Omental fat pad (tissue), 3 donors: ENCODE measurements at regions not wholly inside any gene's neighbourhood (a gene's known extent, or its start where the extent isn't known, plus 50 kb on each side); places are given as distances from the start of the nearest gene placed in this dataset.
"Not testable (repeated sequence)": the region's sequence is repeated elsewhere in the genome, so short reads cannot be mapped to it uniquely, and the experiment has no call there.

ENCODE experiments used
- ATAC-seq: fragments of 150-250 bp; one replicate; pipeline ENCODE4 v1.9.1; 2016; ENCODE audit warnings: mild to moderate bottlenecking, moderate library complexity; ENCODE audit not compliant: low FRiP score
- DNase-seq: peaks from one replicate; pipeline ENCODE4 v3.0.0-alpha.2; 2019; ENCODE audit warnings: low spot score
- CTCF ChIP-seq, 3 donors: fragments of 450-650 bp; IDR thresholded peaks; one replicate each; pipeline ENCODE4 v1.5.1; 2016 to 2017; ENCODE audit warnings: antibody characterized with exemption in 3 of 3, mild to moderate bottlenecking in 3 of 3, moderate library complexity in 2 of 3

DNA sequence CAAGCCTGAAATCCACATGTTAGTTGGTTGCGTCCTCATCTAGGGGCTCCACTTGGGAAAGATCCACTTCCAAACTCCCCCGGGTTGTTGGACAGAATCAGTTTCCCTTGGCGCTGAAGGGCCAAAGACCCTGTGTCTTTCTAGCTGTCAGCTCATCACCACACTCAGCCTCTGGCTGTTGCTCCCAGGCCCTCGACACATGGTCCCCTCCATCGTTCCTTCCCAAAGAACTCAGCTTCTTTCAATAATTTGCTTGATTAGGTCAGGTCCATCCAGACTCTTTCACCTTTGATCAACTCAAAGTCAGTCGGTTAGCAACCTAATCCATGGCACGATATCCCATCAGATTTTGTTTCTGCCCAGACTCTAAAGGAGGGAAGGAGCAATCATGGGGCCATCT lies 254.8 kb upstream of the SULF2 start:
- ATAC-seq (no peak), DNase-seq (no peak)
- no peak for TF ChIP-seq CTCF (IDR thresholded peaks at IDR 0.05)

DNA sequence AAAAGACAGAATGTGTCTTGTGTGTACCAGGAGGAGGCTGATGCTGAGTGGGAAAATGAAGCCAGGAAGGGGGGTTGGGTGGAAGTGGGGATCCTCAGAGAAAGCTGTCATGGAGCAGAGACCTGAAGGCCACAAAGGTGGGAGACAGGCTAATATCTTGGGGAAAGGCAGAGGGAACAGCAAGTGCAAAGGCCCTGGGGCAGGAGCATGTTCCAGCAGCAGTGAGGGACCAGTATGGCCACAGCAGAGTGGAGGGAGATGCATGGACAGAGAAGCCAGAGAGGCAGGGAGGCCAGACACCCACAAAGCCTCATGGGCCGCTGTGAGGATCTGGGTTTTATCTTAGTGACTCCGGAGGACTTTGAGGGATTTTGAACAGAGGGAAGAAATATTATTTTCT lies 254.2 kb upstream of the SULF2 start:
- no peak for TF ChIP-seq CTCF (IDR thresholded peaks at IDR 0.05)
- no peak for ATAC-seq
- DNase-seq = no peak

DNA sequence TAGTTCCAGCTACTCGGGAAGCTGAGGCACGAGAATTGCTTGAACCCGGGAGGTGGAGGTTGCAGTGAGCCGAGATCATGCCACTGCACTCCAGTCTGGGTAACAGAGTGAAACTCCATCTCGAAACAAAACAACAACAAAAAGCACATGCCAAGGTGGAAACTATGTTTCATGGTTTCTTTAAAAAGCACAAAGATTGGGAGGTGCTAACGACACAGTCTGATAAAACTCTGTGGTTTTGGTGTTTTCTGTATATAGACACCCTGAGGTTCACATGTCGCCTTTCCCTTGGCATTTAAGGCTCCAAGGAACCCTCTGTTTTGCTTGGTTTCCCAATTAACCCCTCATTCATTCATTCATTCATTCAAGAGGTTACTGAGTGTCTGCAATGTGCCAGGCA lies 253.4 kb upstream of the SULF2 start:
- TF ChIP-seq CTCF (IDR thresholded peaks at IDR 0.05) = no peak
- no peak for DNase-seq
- ATAC-seq = no peak

DNA sequence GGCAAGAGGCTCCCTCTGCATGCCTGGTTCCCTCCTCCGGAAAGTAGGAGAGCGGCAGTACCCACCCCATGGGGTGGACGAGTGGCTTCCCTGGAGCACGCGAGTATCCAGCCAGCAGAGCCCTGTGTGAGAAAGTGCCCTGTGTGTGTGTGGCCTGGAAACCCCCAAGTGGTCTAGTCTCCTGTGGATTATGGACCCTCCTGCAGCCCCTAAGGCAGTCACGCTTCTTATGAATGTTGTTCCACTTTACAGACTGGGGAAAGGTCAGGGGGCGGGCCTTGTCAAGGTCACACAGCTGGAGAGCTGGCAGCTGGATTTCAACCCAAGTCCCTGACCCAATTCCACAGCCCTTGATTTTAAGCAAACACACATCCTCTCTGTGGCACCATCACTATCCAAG lies 252.5 kb upstream of the SULF2 start:
- DNase-seq, ATAC-seq: not testable (repeated sequence)

DNA sequence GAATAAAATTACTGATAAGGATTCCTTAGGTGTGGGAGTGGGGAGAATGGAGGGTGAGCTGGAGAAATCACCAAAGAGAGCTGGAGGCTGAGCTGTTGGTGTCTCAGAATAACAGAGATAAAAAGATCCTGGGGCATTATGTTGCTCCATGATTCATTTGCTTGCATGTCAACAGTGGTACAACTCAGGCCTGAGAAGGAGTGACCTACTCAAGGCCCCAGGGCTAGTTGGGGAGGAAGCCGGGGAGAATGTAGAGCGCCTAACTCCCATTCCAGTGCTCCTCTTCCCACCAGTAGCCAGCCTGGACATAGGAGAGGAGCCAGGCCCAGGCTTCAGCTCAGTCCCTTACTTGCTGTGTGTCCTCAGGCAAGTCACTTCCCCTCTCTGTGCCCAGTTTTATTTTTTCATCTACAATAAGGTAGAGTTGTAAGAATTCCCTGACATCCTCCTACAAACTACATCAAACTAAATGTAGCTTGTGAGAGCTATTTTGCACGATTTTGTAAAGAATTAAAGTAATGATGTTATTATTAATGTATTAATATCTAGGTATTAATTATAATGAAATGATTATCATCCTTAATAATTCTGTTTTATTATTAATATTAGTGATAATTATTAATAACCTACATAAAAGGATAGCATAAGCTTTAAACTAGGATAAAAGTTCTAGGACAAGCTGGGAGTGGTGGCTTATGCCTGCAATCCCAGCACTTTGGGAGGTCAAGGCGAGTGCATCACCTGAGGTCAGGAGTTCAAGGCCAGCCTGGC lies 250.9 kb upstream of the SULF2 start:
- DNase-seq (no peak), ATAC-seq (no peak)
- no peak for TF ChIP-seq CTCF (IDR thresholded peaks at IDR 0.05)

- DNase-seq (no peak), ATAC-seq (no peak)
- TF ChIP-seq CTCF (IDR thresholded peaks at IDR 0.05) = no peak
Measured at GRCh38 chr20:48034751-48035150, 249.5 kb upstream of the SULF2 start.

- ATAC-seq, DNase-seq: not testable (repeated sequence)
Measured at GRCh38 chr20:48033005-48033404, 247.7 kb upstream of the SULF2 start.

GRCh38 chr20:48031122-48031521 lies 245.8 kb upstream of the SULF2 start:
- DNase-seq (no peak), ATAC-seq (no peak)
- TF ChIP-seq CTCF (IDR thresholded peaks at IDR 0.05) = no peak
